ENCODE measurements at regions not wholly inside any gene's neighbourhood (a gene's known extent, or its start where the extent isn't known, plus 50 kb on each side); places are given as distances from the start of the nearest gene placed in this dataset.

DNA sequence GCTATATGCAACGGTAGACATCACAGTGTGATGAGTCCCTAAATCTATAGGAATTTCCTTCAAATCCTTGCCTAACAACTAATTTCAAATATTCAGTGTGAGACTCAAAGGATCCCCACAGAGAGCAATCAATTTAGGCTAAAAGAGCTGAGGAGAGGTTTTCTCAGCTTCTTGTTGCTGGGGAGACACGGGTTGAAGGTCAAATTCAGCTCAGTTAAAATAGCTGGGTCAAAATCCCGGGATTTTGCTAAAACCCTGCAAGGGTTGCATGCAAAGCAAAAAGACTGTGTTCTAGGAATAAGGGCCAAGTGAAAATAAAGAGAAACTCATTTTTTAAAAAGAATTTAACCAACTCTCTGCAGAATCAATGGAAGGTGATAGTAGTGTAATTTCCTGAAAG lies 1073.4 kb downstream of the NLGN4X start:
- Histone ChIP-seq H3K9me3 (no peaks in the 10 kb centered on the region), H3K4me3 (no peak overlapping the region), H3K27me3 (no peaks in the 10 kb centered on the region), H3K27ac (no peak overlapping the region), H3K36me3 (no peaks in the 10 kb centered on the region), H3K4me1 (no peaks in the 10 kb centered on the region)
- TF ChIP-seq CTCF (IDR thresholded peaks at IDR 0.05): no peak
- TF ChIP-seq POLR2A (IDR thresholded peaks at IDR 0.05): no peak
- DNase-seq: no peak
- intact Hi-C loops (cut with DNase I; ENCODE audit: low total_unique reads): no loop called here

GRCh38 chrX:5145957-5146356 lies 1082.7 kb downstream of the NLGN4X start:
- intact Hi-C loops (cut with DNase I; ENCODE audit: low total_unique reads): no loop called here
- Histone ChIP-seq H3K4me3 (no peak overlapping the region), H3K27me3 (no peaks in the 10 kb centered on the region), H3K36me3 (no peaks in the 10 kb centered on the region), H3K4me1 (no peaks in the 10 kb centered on the region), H3K9me3 (no peaks in the 10 kb centered on the region), H3K27ac (no peak overlapping the region)
- no peak for DNase-seq
- TF ChIP-seq POLR2A (IDR thresholded peaks at IDR 0.05): no peak

DNA sequence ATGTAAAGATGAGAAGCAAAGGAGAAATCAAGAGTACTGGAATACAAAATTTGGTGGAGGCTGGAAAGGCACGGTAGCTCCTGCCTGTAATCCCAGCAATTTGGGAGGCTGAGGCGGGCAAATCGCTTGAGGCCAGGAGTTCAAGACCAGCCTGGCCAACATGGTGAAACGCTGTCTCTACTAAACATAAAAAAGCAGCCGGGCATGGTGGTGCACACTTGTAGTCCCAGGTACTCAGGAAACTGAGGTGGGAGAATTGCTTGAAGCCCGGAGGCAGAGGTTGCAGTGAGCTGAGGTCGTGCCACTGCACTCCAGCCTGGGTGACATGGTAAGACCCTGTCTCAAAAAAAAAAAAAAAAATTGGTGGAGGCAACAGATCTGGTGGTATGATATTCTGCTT lies 1086.0 kb downstream of the NLGN4X start:
- Histone ChIP-seq H3K9me3 (no peaks in the 10 kb centered on the region), H3K36me3 (no peaks in the 10 kb centered on the region), H3K4me1 (no peaks in the 10 kb centered on the region), H3K4me3 (no peak overlapping the region), H3K27ac (no peak overlapping the region), H3K27me3 (no peaks in the 10 kb centered on the region)
- intact Hi-C loops (cut with DNase I; ENCODE audit: low total_unique reads): no loop called here
- TF ChIP-seq POLR2A (IDR thresholded peaks at IDR 0.05) (no peak), CTCF (IDR thresholded peaks at IDR 0.05) (no peak)
- no peak for DNase-seq

DNA sequence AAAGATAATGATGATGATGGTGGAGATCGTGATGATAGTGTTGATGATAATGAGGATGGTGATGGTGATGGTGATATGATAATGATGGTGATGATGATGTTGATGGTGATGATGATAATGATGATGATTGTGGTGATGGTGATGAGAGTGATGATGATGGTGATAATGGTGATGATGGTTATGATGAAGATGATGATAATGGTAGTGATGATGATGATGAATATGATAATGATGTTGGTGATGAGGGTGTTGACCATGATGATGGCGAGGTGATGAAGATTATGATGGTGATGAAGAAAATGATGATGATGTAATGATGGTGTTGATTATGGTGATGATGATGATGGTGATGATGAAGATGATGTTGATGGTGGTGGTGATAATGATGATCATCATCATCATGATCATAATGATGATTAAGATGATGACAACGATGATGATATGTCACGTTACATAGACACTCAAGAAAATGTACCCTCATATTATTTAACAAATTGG lies 1106.4 kb downstream of the NLGN4X start:
- Histone ChIP-seq H3K27me3 (no peaks in the 10 kb centered on the region), H3K4me1 (no peaks in the 10 kb centered on the region), H3K36me3 (no peaks in the 10 kb centered on the region), H3K9me3 (no peaks in the 10 kb centered on the region), H3K27ac (no peak overlapping the region), H3K4me3 (no peak overlapping the region)
- TF ChIP-seq CTCF (IDR thresholded peaks at IDR 0.05): no peak
- no peak for TF ChIP-seq POLR2A (IDR thresholded peaks at IDR 0.05)
- intact Hi-C loops (cut with DNase I; ENCODE audit: low total_unique reads): no loop called here
- no peak for DNase-seq

GRCh38 chrX:5117816-5118215 lies 1110.9 kb downstream of the NLGN4X start:
- no peak for TF ChIP-seq POLR2A (IDR thresholded peaks at IDR 0.05)
- TF ChIP-seq CTCF (IDR thresholded peaks at IDR 0.05): no peak
- intact Hi-C loops (cut with DNase I; ENCODE audit: low total_unique reads): no loop called here
- no peak for DNase-seq

GRCh38 chrX:5113128-5113527 lies 1115.5 kb downstream of the NLGN4X start:
- no peak overlapping the region for H3K27ac ChIP-seq
- H3K9me3 ChIP-seq: no peaks in the 10 kb centered on the region
- no peaks in the 10 kb centered on the region for H3K36me3 ChIP-seq
- no peaks in the 10 kb centered on the region for H3K4me1 ChIP-seq
- H3K27me3 ChIP-seq: no peaks in the 10 kb centered on the region
- intact Hi-C loops (cut with DNase I; ENCODE audit: low total_unique reads): no loop called here
- no peak for TF ChIP-seq POLR2A (IDR thresholded peaks at IDR 0.05)
- TF ChIP-seq CTCF (IDR thresholded peaks at IDR 0.05): peak in 2 of 4 experiments; percentile 10 to 15
- no peak overlapping the region for H3K4me3 ChIP-seq
- DNase-seq: no peak

More at GRCh38 chrX:5117816-5118215, 1110.9 kb downstream of the NLGN4X start:
- no peaks in the 10 kb centered on the region for H3K36me3 ChIP-seq
- no peak overlapping the region for H3K27ac ChIP-seq
- no peaks in the 10 kb centered on the region for H3K4me1 ChIP-seq
- no peak overlapping the region for H3K4me3 ChIP-seq
- no peaks in the 10 kb centered on the region for H3K9me3 ChIP-seq
- H3K27me3 ChIP-seq: no peaks in the 10 kb centered on the region

Data from uterus (tissue), 3 donors.